HepG2 (cell line): ENCODE measurements at regions not wholly inside any gene's neighbourhood (a gene's known extent, or its start where the extent isn't known, plus 50 kb on each side); places are given as distances from the start of the nearest gene placed in this dataset.

Experiments used
- ATAC-seq: fragments of 200-7000 bp; cut with Tn5 transposase; 3 replicates; pipeline ENCODE4 v1.9.1; 2020; ENCODE audit warnings: mild to moderate bottlenecking, moderate library complexity
- BruUV-seq: library from RNA; stranded (reverse); fragments of 400-500 nt; replicated peaks from 2 replicates; lab custom pipeline; 2021; lab: Mats Ljungman, UMichigan
- CTCF ChIA-PET: fragments of 300-600 bp; formaldehyde crosslinking; extraction: SDS; loops from one replicate; lab custom pipeline; 2021; ENCODE audit warnings: low total read pairs, inconsistent platforms, low intra/inter-chr PET ratio; lab: Yijun Ruan, JAX
- POLR2A ChIA-PET: fragments of 350-600 bp; sonication (Branson Sonifier 250); formaldehyde crosslinking; loops from one replicate; lab custom pipeline; 2020; ENCODE audit warnings: antibody characterized with exemption, inconsistent platforms; lab: Yijun Ruan, JAX
- DNase-seq: peaks from one replicate; pipeline ENCODE4 v3.0.0-alpha.2; 2015; ENCODE audit warnings: low spot score
- FAIRE-seq: peaks from 3 replicates; lab custom pipeline; 2011; peaks lifted over from hg19 to GRCh38; lab: Jason Lieb, UNC
- H2AFZ ChIP-seq: one replicate; pipeline ENCODE4 v1.6.1; 2011; ENCODE audit warnings: low read length, inconsistent platforms
- H3K27ac ChIP-seq: fragments of 300-600 bp; 3 replicates; pipeline ENCODE4 v1.8.0; 2011; ENCODE audit warnings: mixed run types, mild to moderate bottlenecking, mixed read lengths, low read length, inconsistent platforms; ENCODE audit not compliant: insufficient read depth; ENCODE audit errors: extremely low read length
- H3K27me3 ChIP-seq, 2 experiments: fragments of 200-600 bp in 1 of 2; 2 replicates in 1 of 2; 3 replicates in 1 of 2; pipeline versions ENCODE4 v1.6.0 to v1.8.0; 2011; ENCODE audit warnings: low read length in 2 of 2, mild to moderate bottlenecking in 2 of 2, moderate library complexity in 2 of 2, inconsistent platforms in 1 of 2; ENCODE audit not compliant: insufficient read depth in 2 of 2, control insufficient read depth in 1 of 2
- H3K36me3 ChIP-seq, 2 experiments: fragments of 200-600 bp in 1 of 2; replicated peaks in 1 of 2; 2 replicates in 1 of 2; 3 replicates in 1 of 2; pipeline versions ENCODE4 v1.5.1 to v1.8.0; 2011; ENCODE audit warnings: low read length in 2 of 2, inconsistent platforms in 1 of 2; ENCODE audit not compliant: insufficient read depth in 2 of 2, control insufficient read depth in 1 of 2
- H3K4me1 ChIP-seq: 2 replicates; pipeline ENCODE4 v1.5.1; 2012; ENCODE audit warnings: low read length, inconsistent platforms; ENCODE audit not compliant: insufficient read depth
- H3K4me2 ChIP-seq: 2 replicates; pipeline ENCODE4 v1.6.0; 2011; ENCODE audit warnings: low read depth, low read length, inconsistent platforms
- H3K4me3 ChIP-seq, 3 experiments: fragments of 200-600 bp in 1 of 3; sonication (generic), shearing (Covaris generic) in 1 of 3; replicated peaks in 1 of 3; 2 replicates each; pipeline ENCODE4 v1.5.1; 2011 to 2016; ENCODE audit warnings: low read length in 3 of 3, inconsistent platforms in 2 of 3, low read depth in 2 of 3, mild to moderate bottlenecking in 2 of 3, control low read depth in 1 of 3, mixed read lengths in 1 of 3; ENCODE audit not compliant: insufficient read depth in 1 of 3
- H3K79me2 ChIP-seq: one replicate; pipeline ENCODE4 v1.6.1; 2011; ENCODE audit warnings: low read length, inconsistent platforms; ENCODE audit not compliant: insufficient read depth
- H3K9ac ChIP-seq: 2 replicates; pipeline ENCODE4 v1.6.0; 2011; ENCODE audit warnings: mild to moderate bottlenecking, low read depth, low read length, inconsistent platforms; ENCODE audit not compliant: insufficient read depth
- H3K9me3 ChIP-seq: 2 replicates; pipeline ENCODE4 v1.5.1; 2012; ENCODE audit warnings: mild to moderate bottlenecking, low read length
- H4K20me1 ChIP-seq: 2 replicates; pipeline ENCODE4 v1.6.0; 2011; ENCODE audit warnings: inconsistent platforms, mild to moderate bottlenecking, low read length, moderate library complexity; ENCODE audit not compliant: insufficient read depth
- ATF7 ChIP-seq, 2 experiments: fragments of 450-650 bp in 1 of 2; sonication (generic) in 1 of 2; formaldehyde crosslinking in 1 of 2; IDR thresholded peaks; 2 replicates each; pipeline versions ENCODE4 v1.4.0 to v1.6.1; 2016 to 2020; ENCODE audit warnings: antibody characterized with exemption in 1 of 2, mild to moderate bottlenecking in 1 of 2, missing genetic modification reagents in 1 of 2
- HNRNPL ChIP-seq: fragments of 200-400 bp; formaldehyde crosslinking; IDR thresholded peaks from 2 replicates; pipeline ENCODE4 v1.6.1; 2017; ENCODE audit warnings: mild to moderate bottlenecking, low read depth, low read length
- MLLT10 ChIP-seq: sonication (generic); formaldehyde crosslinking; IDR thresholded peaks from 2 replicates; pipeline ENCODE4 v1.4.0; 2020; ENCODE audit warnings: missing genetic modification reagents
- RBAK ChIP-seq: sonication (generic); formaldehyde crosslinking; IDR thresholded peaks from 2 replicates; pipeline ENCODE4 v1.5.1; 2020; ENCODE audit warnings: mild to moderate bottlenecking, missing genetic modification reagents
- SATB2 ChIP-seq: sonication (generic); formaldehyde crosslinking; IDR thresholded peaks from 2 replicates; pipeline ENCODE4 v1.5.0; 2020; ENCODE audit warnings: missing genetic modification reagents
- ZBTB7A ChIP-seq: sonication (generic); formaldehyde crosslinking; IDR thresholded peaks from 2 replicates; pipeline ENCODE4 v1.8.0; 2022; ENCODE audit warnings: mild to moderate bottlenecking, missing genetic modification reagents
- ZFAT ChIP-seq: sonication (generic); formaldehyde crosslinking; conservative IDR thresholded peaks from 2 replicates; pipeline ENCODE4 v1.8.1; 2023; ENCODE audit warnings: missing genetic modification reagents, inconsistent platforms
- ZNF260 ChIP-seq: sonication (generic); formaldehyde crosslinking; IDR thresholded peaks from 2 replicates; pipeline ENCODE4 v1.4.0; 2020; ENCODE audit warnings: missing genetic modification reagents, low read depth, mild to moderate bottlenecking, borderline replicate concordance
- WGBS: methylation state at CpG from one replicate; pipeline ENCODE4 v1.1.6; 2017; ENCODE audit warnings: low lambda C conversion rate; 5-methylcytosine and 5-hydroxymethylcytosine counted together
- in situ Hi-C: cut with HindIII; loops from 2 replicates; pipeline ENCODE4 v1.10.0; 2017; ENCODE audit warnings: low pct_unique_long_range_greater_than_20kb; ENCODE audit not compliant: extremely low pct_ligation_motif_present
- intact Hi-C: fragments of 100-400 bp; cut with micrococcal nuclease; formaldehyde crosslinking; loops from one replicate; pipeline ENCODE4 v1.10.0; 2022; ENCODE audit not compliant: unreplicated experiment
- TF ChIP-seq, protein P1 (sequence below), 2 experiments: fragments of 450-650 bp in 1 of 2; sonication (generic) in 1 of 2; formaldehyde crosslinking in 1 of 2; IDR thresholded peaks; 2 replicates each; pipeline versions ENCODE4 v1.6.1 to v1.8.0; 2016 to 2022; ENCODE audit warnings: antibody characterized with exemption in 1 of 2, mild to moderate bottlenecking in 1 of 2, missing genetic modification reagents in 1 of 2
- TF ChIP-seq, protein P2 (sequence below): sonication (generic); formaldehyde crosslinking; IDR thresholded peaks from 2 replicates; pipeline ENCODE4 v1.4.0; 2020; ENCODE audit warnings: missing genetic modification reagents
- TF ChIP-seq, protein P3 (sequence below): sonication (generic); formaldehyde crosslinking; IDR thresholded peaks from 2 replicates; pipeline ENCODE4 v1.5.0; 2020; ENCODE audit warnings: mild to moderate bottlenecking, missing genetic modification reagents, moderate library complexity

DNA sequence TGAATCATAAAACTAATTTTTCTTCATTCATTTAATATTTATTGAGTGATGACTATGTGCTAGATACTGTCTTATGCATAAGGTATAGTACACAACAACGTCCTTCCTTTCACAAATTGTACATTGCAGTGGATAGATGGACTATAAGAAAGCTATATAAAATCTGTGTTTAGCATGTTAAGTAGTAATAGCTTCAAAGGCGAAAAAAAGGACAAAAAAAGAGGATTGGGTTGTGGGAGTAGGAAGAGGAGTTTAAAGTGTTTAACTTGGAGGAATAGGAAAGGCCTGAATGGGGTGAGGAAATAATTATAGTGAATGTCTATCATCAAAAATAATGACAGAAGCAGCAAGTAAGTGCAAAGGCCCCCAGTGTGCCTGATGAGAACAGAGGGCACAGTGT, 565.4 kb upstream of the LUZP2 start:
- H3K36me3 ChIP-seq = no peaks in the 10 kb centered on the region
- no peak for TF ChIP-seq MLLT10 (CRISPR knock-in tag)
- TF ChIP-seq SATB2 = no peak
- TF ChIP-seq, protein P1, sequence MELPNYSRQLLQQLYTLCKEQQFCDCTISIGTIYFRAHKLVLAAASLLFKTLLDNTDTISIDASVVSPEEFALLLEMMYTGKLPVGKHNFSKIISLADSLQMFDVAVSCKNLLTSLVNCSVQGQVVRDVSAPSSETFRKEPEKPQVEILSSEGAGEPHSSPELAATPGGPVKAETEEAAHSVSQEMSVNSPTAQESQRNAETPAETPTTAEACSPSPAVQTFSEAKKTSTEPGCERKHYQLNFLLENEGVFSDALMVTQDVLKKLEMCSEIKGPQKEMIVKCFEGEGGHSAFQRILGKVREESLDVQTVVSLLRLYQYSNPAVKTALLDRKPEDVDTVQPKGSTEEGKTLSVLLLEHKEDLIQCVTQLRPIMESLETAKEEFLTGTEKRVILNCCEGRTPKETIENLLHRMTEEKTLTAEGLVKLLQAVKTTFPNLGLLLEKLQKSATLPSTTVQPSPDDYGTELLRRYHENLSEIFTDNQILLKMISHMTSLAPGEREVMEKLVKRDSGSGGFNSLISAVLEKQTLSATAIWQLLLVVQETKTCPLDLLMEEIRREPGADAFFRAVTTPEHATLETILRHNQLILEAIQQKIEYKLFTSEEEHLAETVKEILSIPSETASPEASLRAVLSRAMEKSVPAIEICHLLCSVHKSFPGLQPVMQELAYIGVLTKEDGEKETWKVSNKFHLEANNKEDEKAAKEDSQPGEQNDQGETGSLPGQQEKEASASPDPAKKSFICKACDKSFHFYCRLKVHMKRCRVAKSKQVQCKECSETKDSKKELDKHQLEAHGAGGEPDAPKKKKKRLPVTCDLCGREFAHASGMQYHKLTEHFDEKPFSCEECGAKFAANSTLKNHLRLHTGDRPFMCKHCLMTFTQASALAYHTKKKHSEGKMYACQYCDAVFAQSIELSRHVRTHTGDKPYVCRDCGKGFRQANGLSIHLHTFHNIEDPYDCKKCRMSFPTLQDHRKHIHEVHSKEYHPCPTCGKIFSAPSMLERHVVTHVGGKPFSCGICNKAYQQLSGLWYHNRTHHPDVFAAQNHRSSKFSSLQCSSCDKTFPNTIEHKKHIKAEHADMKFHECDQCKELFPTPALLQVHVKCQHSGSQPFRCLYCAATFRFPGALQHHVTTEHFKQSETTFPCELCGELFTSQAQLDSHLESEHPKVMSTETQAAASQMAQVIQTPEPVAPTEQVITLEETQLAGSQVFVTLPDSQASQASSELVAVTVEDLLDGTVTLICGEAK (IDR thresholded peaks at IDR 0.05) = no peak
- TF ChIP-seq, protein P1 (CRISPR knock-in tag; IDR thresholded peaks at IDR 0.05) = no peak
- TF ChIP-seq HNRNPL = no peak
- no peak for TF ChIP-seq ZFAT (CRISPR knock-in tag)
- TF ChIP-seq, protein P2, sequence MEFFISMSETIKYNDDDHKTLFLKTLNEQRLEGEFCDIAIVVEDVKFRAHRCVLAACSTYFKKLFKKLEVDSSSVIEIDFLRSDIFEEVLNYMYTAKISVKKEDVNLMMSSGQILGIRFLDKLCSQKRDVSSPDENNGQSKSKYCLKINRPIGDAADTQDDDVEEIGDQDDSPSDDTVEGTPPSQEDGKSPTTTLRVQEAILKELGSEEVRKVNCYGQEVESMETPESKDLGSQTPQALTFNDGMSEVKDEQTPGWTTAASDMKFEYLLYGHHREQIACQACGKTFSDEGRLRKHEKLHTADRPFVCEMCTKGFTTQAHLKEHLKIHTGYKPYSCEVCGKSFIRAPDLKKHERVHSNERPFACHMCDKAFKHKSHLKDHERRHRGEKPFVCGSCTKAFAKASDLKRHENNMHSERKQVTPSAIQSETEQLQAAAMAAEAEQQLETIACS (CRISPR knock-in tag) = no peak
- TF ChIP-seq ATF7 (IDR thresholded peaks at IDR 0.05) = no peak
- TF ChIP-seq ATF7 (CRISPR knock-in tag; IDR thresholded peaks at IDR 0.05) = no peak
- TF ChIP-seq ZNF260 = no peak
- TF ChIP-seq RBAK (CRISPR knock-in tag) = no peak
- TF ChIP-seq, protein P3, sequence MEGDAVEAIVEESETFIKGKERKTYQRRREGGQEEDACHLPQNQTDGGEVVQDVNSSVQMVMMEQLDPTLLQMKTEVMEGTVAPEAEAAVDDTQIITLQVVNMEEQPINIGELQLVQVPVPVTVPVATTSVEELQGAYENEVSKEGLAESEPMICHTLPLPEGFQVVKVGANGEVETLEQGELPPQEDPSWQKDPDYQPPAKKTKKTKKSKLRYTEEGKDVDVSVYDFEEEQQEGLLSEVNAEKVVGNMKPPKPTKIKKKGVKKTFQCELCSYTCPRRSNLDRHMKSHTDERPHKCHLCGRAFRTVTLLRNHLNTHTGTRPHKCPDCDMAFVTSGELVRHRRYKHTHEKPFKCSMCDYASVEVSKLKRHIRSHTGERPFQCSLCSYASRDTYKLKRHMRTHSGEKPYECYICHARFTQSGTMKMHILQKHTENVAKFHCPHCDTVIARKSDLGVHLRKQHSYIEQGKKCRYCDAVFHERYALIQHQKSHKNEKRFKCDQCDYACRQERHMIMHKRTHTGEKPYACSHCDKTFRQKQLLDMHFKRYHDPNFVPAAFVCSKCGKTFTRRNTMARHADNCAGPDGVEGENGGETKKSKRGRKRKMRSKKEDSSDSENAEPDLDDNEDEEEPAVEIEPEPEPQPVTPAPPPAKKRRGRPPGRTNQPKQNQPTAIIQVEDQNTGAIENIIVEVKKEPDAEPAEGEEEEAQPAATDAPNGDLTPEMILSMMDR (CRISPR knock-in tag) = no peak
- TF ChIP-seq ZBTB7A (CRISPR knock-in tag) = no peak
- POLR2A ChIA-PET = no interaction called here
- intact Hi-C loops = no loop called here
- H2AFZ ChIP-seq = no peak overlapping the region
- no peak for FAIRE-seq
- no peak overlapping the region for H3K4me2 ChIP-seq
- no peak for ATAC-seq
- H4K20me1 ChIP-seq = no peaks in the 10 kb centered on the region
- H3K4me1 ChIP-seq = no peaks in the 10 kb centered on the region
- H3K4me3 ChIP-seq = no peak overlapping the region
- CTCF ChIA-PET = no interaction called here
- no TSS peak for BruUV-seq
- H3K9me3 ChIP-seq = no peaks in the 10 kb centered on the region
- no peaks in the 10 kb centered on the region for H3K27me3 ChIP-seq
- no peak overlapping the region for H3K9ac ChIP-seq
- no peak for DNase-seq
- no peak overlapping the region for H3K27ac ChIP-seq
- WGBS = 1% methylated on average over 2 of the region's 2 CpGs
- no peaks in the 10 kb centered on the region for H3K79me2 ChIP-seq
- in situ Hi-C loops = no loop called here
